Keratinocyte (primary cell): ENCODE measurements at regions not wholly inside any gene's neighbourhood (a gene's known extent, or its start where the extent isn't known, plus 50 kb on each side); places are given as distances from the start of the nearest gene placed in this dataset.

ENCODE experiments used
- DNase-seq: peaks from one replicate; pipeline ENCODE4 v3.0.0-alpha.2; 2011; ENCODE audit warnings: low read depth, missing footprints, low spot score
- FAIRE-seq: peaks from 2 replicates; lab custom pipeline; 2011; peaks lifted over from hg19 to GRCh38; lab: Jason Lieb, UNC
- H2AFZ ChIP-seq: 2 replicates; pipeline ENCODE4 v1.6.0; 2012; ENCODE audit warnings: low read length, control low read depth, inconsistent platforms; ENCODE audit not compliant: control insufficient read depth
- H3K27ac ChIP-seq: 2 replicates; pipeline ENCODE4 v1.5.1; 2011; ENCODE audit warnings: low read length; ENCODE audit not compliant: control insufficient read depth, insufficient read depth
- H3K27me3 ChIP-seq: 3 replicates; pipeline ENCODE4 v1.6.0; 2011; ENCODE audit warnings: low read length; ENCODE audit not compliant: control insufficient read depth, insufficient read depth; ENCODE audit errors: extremely low read depth
- H3K36me3 ChIP-seq, 2 experiments: 2 replicates in 1 of 2; 3 replicates in 1 of 2; pipeline ENCODE4 v1.5.1; 2011; ENCODE audit warnings: low read length in 2 of 2, mild to moderate bottlenecking in 1 of 2; ENCODE audit not compliant: control insufficient read depth in 2 of 2, insufficient read depth in 2 of 2; ENCODE audit errors: extremely low read depth in 1 of 2
- H3K4me1 ChIP-seq: 3 replicates; pipeline ENCODE4 v1.5.1; 2011; ENCODE audit warnings: low read length; ENCODE audit not compliant: control insufficient read depth, insufficient read depth; ENCODE audit errors: extremely low read depth
- H3K4me2 ChIP-seq: 3 replicates; pipeline ENCODE4 v1.6.0; 2011; ENCODE audit warnings: low read depth, low read length; ENCODE audit not compliant: control insufficient read depth, insufficient read depth; ENCODE audit errors: extremely low read depth
- H3K4me3 ChIP-seq, 3 experiments: fragments of 200-600 bp in 1 of 3; sonication (generic) in 1 of 3; 2 replicates in 2 of 3; 3 replicates in 1 of 3; pipeline ENCODE4 v1.5.1; 2011 to 2016; ENCODE audit warnings: low read length in 3 of 3, mild to moderate bottlenecking in 3 of 3, control low read depth in 2 of 3, inconsistent platforms in 1 of 3, low read depth in 1 of 3, mixed read lengths in 1 of 3, mixed run types in 1 of 3, moderate library complexity in 1 of 3; ENCODE audit not compliant: control insufficient read depth in 2 of 3, insufficient read depth in 2 of 3; ENCODE audit errors: extremely low read depth in 1 of 3
- H3K79me2 ChIP-seq: 2 replicates; pipeline ENCODE4 v1.6.0; 2012; ENCODE audit warnings: low read length; ENCODE audit not compliant: control insufficient read depth, insufficient read depth
- H3K9ac ChIP-seq: 3 replicates; pipeline ENCODE4 v1.6.0; 2011; ENCODE audit warnings: low read length; ENCODE audit not compliant: control insufficient read depth, insufficient read depth; ENCODE audit errors: extremely low read depth
- H3K9me1 ChIP-seq: 3 replicates; pipeline ENCODE4 v1.6.0; 2011; ENCODE audit warnings: low read length; ENCODE audit not compliant: control insufficient read depth, insufficient read depth; ENCODE audit errors: extremely low read depth
- H3K9me3 ChIP-seq: 2 replicates; pipeline ENCODE4 v1.5.1; 2012; ENCODE audit warnings: low read depth, low read length; ENCODE audit not compliant: control insufficient read depth
- H4K20me1 ChIP-seq: 3 replicates; pipeline ENCODE4 v1.6.0; 2011; ENCODE audit warnings: low read length; ENCODE audit not compliant: control insufficient read depth, insufficient read depth; ENCODE audit errors: extremely low read depth
- CTCF ChIP-seq, 3 experiments: IDR thresholded peaks in 1 of 3; conservative IDR thresholded peaks in 1 of 3; optimal IDR thresholded peaks in 1 of 3; 2 replicates in 2 of 3; 3 replicates in 1 of 3; pipeline versions ENCODE3 to v1.5.1; 2011; ENCODE audit warnings: low read length in 3 of 3, mild to moderate bottlenecking in 3 of 3, moderate library complexity in 2 of 3, control low read depth in 1 of 3, inconsistent platforms in 1 of 3; ENCODE audit not compliant: insufficient read depth in 2 of 3; ENCODE audit errors: extremely low read depth in 1 of 3
- EZH2 ChIP-seq: IDR thresholded peaks from one replicate; pipeline ENCODE4 v1.6.1; 2012; ENCODE audit warnings: inconsistent platforms, mild to moderate bottlenecking, low read length, moderate library complexity
- dilution Hi-C: fragments of 300-500 bp; cut with MboI; formaldehyde crosslinking; loops from one replicate; pipeline ENCODE4 v1.7.0; 2020; ENCODE audit warnings: low sequenced_read_pairs; ENCODE audit not compliant: extremely low pct_ligation_motif_present

DNA sequence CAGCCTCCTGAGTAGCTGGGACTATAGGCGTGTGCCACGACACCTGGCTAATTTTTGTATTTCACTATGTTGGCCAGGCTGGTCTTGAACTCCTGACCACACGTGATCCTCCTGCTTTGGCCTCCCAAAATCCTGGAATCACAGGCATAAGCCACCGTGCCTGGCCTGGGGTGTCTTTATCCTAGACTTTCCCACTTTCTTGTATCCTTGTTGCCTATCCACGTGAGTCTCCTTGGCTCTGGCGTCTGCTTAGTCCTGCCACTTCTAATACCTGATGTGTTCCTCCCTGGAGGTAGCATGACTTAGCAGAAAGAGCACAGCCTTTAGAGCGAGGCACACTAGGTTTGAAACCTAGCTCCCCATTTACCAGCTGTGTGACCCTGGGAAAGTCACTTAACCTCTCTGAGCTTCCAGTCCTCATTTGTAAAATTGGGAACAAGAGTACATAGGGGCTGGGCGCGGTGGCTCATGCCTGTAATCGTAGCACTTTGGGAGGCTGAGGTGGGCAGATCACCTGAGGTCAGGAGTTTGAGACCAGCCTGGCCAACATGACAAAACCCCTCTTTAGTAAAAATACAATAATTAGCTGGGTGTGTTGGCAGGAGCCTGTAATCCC lies 344.6 kb downstream of the TYW1 start:
- DNase-seq: no peak
- no peak for FAIRE-seq
- peaks cover 0 to 6% of the 10 kb centered on the region in 2 experiments for H3K36me3 ChIP-seq
- no peak overlapping the region for H3K4me3 ChIP-seq
- H3K27me3 ChIP-seq: no peaks in the 10 kb centered on the region
- H3K4me2 ChIP-seq: no peak overlapping the region
- dilution Hi-C loops: no loop called here
- H3K27ac ChIP-seq: no peak overlapping the region
- no peaks in the 10 kb centered on the region for H4K20me1 ChIP-seq
- no peak overlapping the region for H2AFZ ChIP-seq
- H3K4me1 ChIP-seq: no peaks in the 10 kb centered on the region
- H3K9me1 ChIP-seq: no peaks in the 10 kb centered on the region
- H3K79me2 ChIP-seq: no peaks in the 10 kb centered on the region
- TF ChIP-seq EZH2 (no peak), CTCF (optimal IDR thresholded peaks at IDR 0.05 in 1 of 3, IDR thresholded peaks at IDR 0.05 in 1 of 3, conservative IDR thresholded peaks at IDR 0.05 in 1 of 3; ENCODE audit: extremely low read depth in 1 of 3, insufficient read depth in 2 of 3, low read length in 3 of 3) (no peak)
- H3K9ac ChIP-seq: no peak overlapping the region
- H3K9me3 ChIP-seq: peaks cover 7% of the 10 kb centered on the region

GRCh38 chr7:67343114-67343513 lies 346.5 kb downstream of the TYW1 start:
- dilution Hi-C loops: no loop called here
- Histone ChIP-seq H2AFZ (no peak overlapping the region), H3K4me3 (no peak overlapping the region)

More at GRCh38 chr7:67343114-67343513, 346.5 kb downstream of the TYW1 start:
- H4K20me1 ChIP-seq: no peaks in the 10 kb centered on the region
- no peak overlapping the region for H3K4me2 ChIP-seq
- no peaks in the 10 kb centered on the region for H3K4me1 ChIP-seq
- FAIRE-seq (no peak), DNase-seq (no peak)
- peaks cover 0 to 6% of the 10 kb centered on the region in 2 experiments for H3K36me3 ChIP-seq
- no peak overlapping the region for H3K9ac ChIP-seq
- H3K27ac ChIP-seq: no peak overlapping the region
- no peaks in the 10 kb centered on the region for H3K79me2 ChIP-seq
- H3K27me3 ChIP-seq: no peaks in the 10 kb centered on the region
- H3K9me3 ChIP-seq: peaks cover 7% of the 10 kb centered on the region
- no peak for TF ChIP-seq CTCF (optimal IDR thresholded peaks at IDR 0.05 in 1 of 3, IDR thresholded peaks at IDR 0.05 in 1 of 3, conservative IDR thresholded peaks at IDR 0.05 in 1 of 3; ENCODE audit: extremely low read depth in 1 of 3, insufficient read depth in 2 of 3, low read length in 3 of 3)
- TF ChIP-seq EZH2: no peak
- no peaks in the 10 kb centered on the region for H3K9me1 ChIP-seq
